Nephron progenitor cell (in vitro differentiated cells): ENCODE measurements at regions not wholly inside any gene's neighbourhood (a gene's known extent, or its start where the extent isn't known, plus 50 kb on each side); places are given as distances from the start of the nearest gene placed in this dataset.

Experiments used
- DNase-seq: peaks from one replicate; pipeline ENCODE4 v3.0.0; 2021
- H3K27ac Mint-ChIP-seq: 2 replicates; pipeline ENCODE4 v1.8.0; 2021; ENCODE audit warnings: mild to moderate bottlenecking, moderate library complexity, mixed read lengths
- H3K27me3 Mint-ChIP-seq: 2 replicates; pipeline ENCODE4 v1.8.0; 2021; ENCODE audit warnings: mild to moderate bottlenecking, low read depth, mixed read lengths; ENCODE audit not compliant: poor library complexity
- H3K36me3 Mint-ChIP-seq: 2 replicates; pipeline ENCODE4 v1.8.0; 2021; ENCODE audit warnings: low read depth, mixed read lengths
- H3K4me1 Mint-ChIP-seq: 2 replicates; pipeline ENCODE4 v1.8.0; 2021; ENCODE audit warnings: mixed read lengths
- H3K4me3 Mint-ChIP-seq: 2 replicates; pipeline ENCODE4 v1.8.0; 2021; ENCODE audit warnings: mild to moderate bottlenecking, moderate library complexity, mixed read lengths
- H3K9me3 Mint-ChIP-seq: 2 replicates; pipeline ENCODE4 v1.8.0; 2021; ENCODE audit warnings: mild to moderate bottlenecking, moderate library complexity, mixed read lengths
- TF ChIP-seq, protein P1 (sequence below): fragments of 200-600 bp; sonication (generic); IDR thresholded peaks from 2 replicates; pipeline ENCODE4 v1.5.0; 2021; ENCODE audit warnings: antibody characterized with exemption

GRCh38 chr4:41375561-41375960, 118.8 kb downstream of the UCHL1 start:
- Mint-ChIP-seq H3K36me3 (peaks cover 30% of the 10 kb centered on the region), H3K9me3 (peaks cover 18% of the 10 kb centered on the region), H3K27me3 (peaks cover 6% of the 10 kb centered on the region), H3K4me1 (peaks cover 5% of the 10 kb centered on the region), H3K4me3 (no peak overlapping the region), H3K27ac (no peak overlapping the region)
- DNase-seq = no peak
- TF ChIP-seq, protein P1, sequence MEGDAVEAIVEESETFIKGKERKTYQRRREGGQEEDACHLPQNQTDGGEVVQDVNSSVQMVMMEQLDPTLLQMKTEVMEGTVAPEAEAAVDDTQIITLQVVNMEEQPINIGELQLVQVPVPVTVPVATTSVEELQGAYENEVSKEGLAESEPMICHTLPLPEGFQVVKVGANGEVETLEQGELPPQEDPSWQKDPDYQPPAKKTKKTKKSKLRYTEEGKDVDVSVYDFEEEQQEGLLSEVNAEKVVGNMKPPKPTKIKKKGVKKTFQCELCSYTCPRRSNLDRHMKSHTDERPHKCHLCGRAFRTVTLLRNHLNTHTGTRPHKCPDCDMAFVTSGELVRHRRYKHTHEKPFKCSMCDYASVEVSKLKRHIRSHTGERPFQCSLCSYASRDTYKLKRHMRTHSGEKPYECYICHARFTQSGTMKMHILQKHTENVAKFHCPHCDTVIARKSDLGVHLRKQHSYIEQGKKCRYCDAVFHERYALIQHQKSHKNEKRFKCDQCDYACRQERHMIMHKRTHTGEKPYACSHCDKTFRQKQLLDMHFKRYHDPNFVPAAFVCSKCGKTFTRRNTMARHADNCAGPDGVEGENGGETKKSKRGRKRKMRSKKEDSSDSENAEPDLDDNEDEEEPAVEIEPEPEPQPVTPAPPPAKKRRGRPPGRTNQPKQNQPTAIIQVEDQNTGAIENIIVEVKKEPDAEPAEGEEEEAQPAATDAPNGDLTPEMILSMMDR = no peak

- no peak for DNase-seq
- peaks cover 3% of the 10 kb centered on the region for H3K27me3 Mint-ChIP-seq
- H3K36me3 Mint-ChIP-seq = peaks cover 30% of the 10 kb centered on the region
- H3K4me3 Mint-ChIP-seq = no peak overlapping the region
- H3K9me3 Mint-ChIP-seq = peaks cover 18% of the 10 kb centered on the region
- no peak overlapping the region for H3K27ac Mint-ChIP-seq
- H3K4me1 Mint-ChIP-seq = peaks cover 5% of the 10 kb centered on the region
- TF ChIP-seq, protein P1 = no peak
These were observed 120.5 kb downstream of the UCHL1 start for GRCh38 chr4:41377196-41377595.

- DNase-seq = no peak
- Mint-ChIP-seq H3K27ac (no peak overlapping the region), H3K9me3 (peaks cover 18% of the 10 kb centered on the region), H3K4me3 (no peak overlapping the region), H3K4me1 (no peaks in the 10 kb centered on the region), H3K36me3 (peaks cover 18% of the 10 kb centered on the region), H3K27me3 (peaks cover 3% of the 10 kb centered on the region)
- TF ChIP-seq, protein P1 = no peak
These were observed 122.5 kb downstream of the UCHL1 start for GRCh38 chr4:41379230-41379629.

- peaks cover 18% of the 10 kb centered on the region for H3K9me3 Mint-ChIP-seq
- TF ChIP-seq, protein P1 = no peak
- H3K36me3 Mint-ChIP-seq = peaks cover 18% of the 10 kb centered on the region
- peaks cover 3% of the 10 kb centered on the region for H3K27me3 Mint-ChIP-seq
- no peak for DNase-seq
- no peak overlapping the region for H3K27ac Mint-ChIP-seq
- H3K4me3 Mint-ChIP-seq = no peak overlapping the region
- peaks cover 5% of the 10 kb centered on the region for H3K4me1 Mint-ChIP-seq
These were observed 123.9 kb downstream of the UCHL1 start for GRCh38 chr4:41380511-41381157.

GRCh38 chr4:41381384-41381783, 124.7 kb downstream of the UCHL1 start:
- DNase-seq = no peak
- TF ChIP-seq, protein P1 = no peak
- Mint-ChIP-seq H3K4me3 (no peak overlapping the region), H3K9me3 (peaks cover 18% of the 10 kb centered on the region), H3K36me3 (peaks cover 18% of the 10 kb centered on the region), H3K27ac (no peak overlapping the region), H3K4me1 (peaks cover 8% of the 10 kb centered on the region), H3K27me3 (peaks cover 3% of the 10 kb centered on the region)

GRCh38 chr4:41384992-41385391, 128.3 kb downstream of the UCHL1 start:
- peaks cover 4% of the 10 kb centered on the region for H3K9me3 Mint-ChIP-seq
- DNase-seq = no peak
- H3K36me3 Mint-ChIP-seq = peaks cover 8% of the 10 kb centered on the region
- H3K27me3 Mint-ChIP-seq = no peaks in the 10 kb centered on the region
- H3K27ac Mint-ChIP-seq = no peak overlapping the region
- TF ChIP-seq, protein P1 = no peak
- H3K4me3 Mint-ChIP-seq = no peak overlapping the region
- H3K4me1 Mint-ChIP-seq = peaks cover 8% of the 10 kb centered on the region
